Left ventricle myocardium superior (tissue), 1 donor: ENCODE measurements at regions not wholly inside any gene's neighbourhood (a gene's known extent, or its start where the extent isn't known, plus 50 kb on each side); places are given as distances from the start of the nearest gene placed in this dataset.
A peak's percentile ranks its signal among the peaks of the same experiment; 100 is the strongest.

Source experiments
- ATAC-seq: fragments of 200-7000 bp; cut with Tn5 transposase; one replicate; pipeline ENCODE4 v1.9.1; 2020; ENCODE audit warnings: mild to moderate bottlenecking, moderate library complexity
- DNase-seq: peaks from one replicate; pipeline ENCODE4 v3.0.0-alpha.2; 2020
- intact Hi-C: fragments of 100-400 bp; cut with micrococcal nuclease; formaldehyde crosslinking; loops from one replicate; pipeline ENCODE4 v1.11.0; 2022
- donor health status: DM: no; HTN: yes; CAD: no; lungs with severe emphysema.

- no peak for ATAC-seq
- intact Hi-C loops: no loop called here
- DNase-seq: no peak
Measured at GRCh38 chr1:39085174-39085573, 59.0 kb downstream of the NDUFS5 start.

DNA sequence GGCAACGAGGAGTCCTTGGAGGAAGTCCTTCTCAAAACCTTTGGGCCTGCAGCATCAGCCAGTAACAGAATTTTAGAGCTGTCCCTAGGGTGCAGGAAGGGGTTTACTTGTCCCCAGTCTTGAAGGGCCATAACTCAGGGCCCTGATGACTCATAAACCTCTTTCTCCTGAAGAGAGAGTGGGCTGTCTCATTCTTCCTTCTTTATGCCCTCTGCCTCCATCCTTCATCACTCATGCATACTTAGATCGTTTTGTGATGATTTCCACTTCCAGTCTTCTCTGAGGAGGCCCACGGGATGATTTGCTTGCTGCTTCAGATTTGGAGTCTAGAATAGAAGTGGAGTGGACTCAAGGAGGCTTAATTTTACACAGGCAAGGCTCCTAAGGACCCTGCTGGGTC, 60.2 kb downstream of the NDUFS5 start:
- no peak for ATAC-seq
- no peak for DNase-seq
- intact Hi-C loops: no loop called here

- intact Hi-C loops: no loop called here
Measured at GRCh38 chr1:39086865-39087409, 60.8 kb downstream of the NDUFS5 start.

GRCh38 chr1:39087435-39087834, 61.3 kb downstream of the NDUFS5 start:
- no peak for DNase-seq
- ATAC-seq: no peak
- intact Hi-C loops: no loop called here

More at GRCh38 chr1:39086865-39087409, 60.8 kb downstream of the NDUFS5 start:
- ATAC-seq: peak; percentile 76
- DNase-seq: peak; percentile 44

- DNase-seq: no peak
- no peak for ATAC-seq
- intact Hi-C loops: no loop called here
Measured at GRCh38 chr1:39088658-39089057, 62.5 kb downstream of the NDUFS5 start.

DNA sequence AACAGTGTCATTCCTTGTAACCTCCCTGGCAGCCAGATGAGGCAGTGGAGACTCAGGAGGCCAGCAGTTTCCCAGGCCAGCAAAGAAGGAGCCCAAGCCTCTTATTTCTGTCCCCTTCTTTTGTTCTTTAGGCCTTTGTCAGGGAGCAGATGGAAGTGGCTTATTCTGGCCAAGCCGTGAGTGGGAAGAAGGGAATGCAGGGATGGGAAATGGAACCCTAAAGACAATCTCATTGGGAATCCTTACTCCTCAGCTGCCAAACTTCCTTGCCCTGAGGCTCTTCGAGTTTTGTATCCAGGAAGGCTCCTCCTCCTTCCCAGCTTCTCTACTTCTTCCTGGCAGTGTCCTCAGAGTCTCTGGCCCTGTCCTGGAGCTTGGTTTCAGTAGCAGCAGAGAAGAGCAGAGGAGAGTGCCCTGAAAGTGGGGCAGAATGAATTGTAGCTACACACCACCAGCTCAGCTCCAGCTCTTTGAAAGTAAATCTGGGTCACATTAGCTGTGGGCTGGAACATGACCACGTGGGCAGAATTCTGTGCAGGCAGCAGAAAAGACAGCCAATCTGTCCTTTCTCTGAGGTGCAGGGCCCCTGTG, 63.9 kb downstream of the NDUFS5 start:
- intact Hi-C loops: no loop called here
- DNase-seq (no peak), ATAC-seq (peak; percentile 28)

DNA sequence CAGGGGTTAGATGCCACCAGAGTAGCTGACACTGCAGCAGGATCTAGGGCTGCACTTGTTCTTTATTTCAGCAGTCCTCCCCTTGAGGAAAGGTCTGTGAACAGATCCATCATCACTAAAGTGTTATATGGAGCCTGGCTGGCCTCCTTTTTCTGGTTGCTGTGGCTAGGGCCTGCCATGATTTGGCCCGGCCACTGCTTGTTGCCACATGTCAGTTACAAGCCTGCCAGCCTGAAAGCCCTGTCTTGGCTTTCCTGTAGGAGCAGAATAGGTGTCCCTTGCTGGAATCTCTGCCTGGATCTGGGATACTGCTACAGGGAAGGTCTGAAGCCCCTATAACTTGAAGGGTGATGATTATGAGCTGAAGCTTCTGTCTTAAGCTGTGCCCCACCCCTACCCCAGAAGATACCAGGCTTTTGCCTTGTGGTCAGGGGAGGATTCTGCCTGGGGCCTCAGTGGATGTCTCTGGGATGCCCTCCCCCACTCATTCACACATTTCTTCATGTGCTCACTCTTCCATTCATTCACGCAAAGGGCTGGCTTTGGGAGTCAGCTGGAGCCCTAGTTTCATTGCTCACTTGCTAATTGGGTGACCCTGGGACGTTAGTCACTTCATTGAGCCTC, 64.7 kb downstream of the NDUFS5 start:
- intact Hi-C loops: no loop called here
- ATAC-seq: no peak
- no peak for DNase-seq

DNA sequence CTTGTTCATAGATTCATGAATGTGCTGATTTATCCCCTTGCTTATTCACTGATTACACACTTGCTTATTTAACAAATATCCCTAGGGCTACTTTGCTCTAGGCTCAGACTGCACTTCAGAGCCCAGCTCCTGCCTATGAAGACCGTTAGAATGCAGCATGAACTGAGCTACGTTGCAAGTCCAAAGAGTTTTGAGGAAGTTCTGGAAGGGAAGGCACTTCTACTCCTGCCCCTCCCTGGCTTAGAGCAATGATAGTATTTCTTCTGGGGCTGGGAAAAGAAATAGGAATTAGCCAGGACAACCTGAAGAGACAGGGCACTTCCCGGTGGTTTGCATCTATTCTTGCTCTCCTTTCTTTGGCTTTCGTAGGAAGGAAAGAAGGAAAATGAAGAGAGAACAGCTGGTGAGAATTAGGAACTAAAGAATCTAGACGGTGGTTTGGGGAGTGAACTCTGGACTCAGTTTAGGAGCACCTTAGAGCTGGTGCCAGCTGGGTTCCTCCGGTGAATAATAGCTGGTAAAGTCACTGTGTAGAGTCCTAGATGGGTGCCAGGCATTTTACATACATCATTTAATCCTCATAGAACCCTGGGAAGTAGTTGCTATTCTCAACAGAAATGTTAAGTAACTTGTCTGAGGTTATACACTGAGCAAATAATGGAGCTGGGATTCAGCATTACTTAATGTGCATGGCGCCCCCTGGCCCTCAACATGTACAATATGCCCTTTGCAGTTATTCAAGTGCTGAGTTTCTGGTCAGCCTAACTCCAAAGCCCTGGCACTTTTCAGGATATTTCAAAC, 65.9 kb downstream of the NDUFS5 start:
- ATAC-seq: peak; percentile 72
- peak; percentile 63 for DNase-seq
- intact Hi-C loops: no loop called here

GRCh38 chr1:39094685-39095084, 68.5 kb downstream of the NDUFS5 start:
- intact Hi-C loops: no loop called here

GRCh38 chr1:39098546-39099250, 72.5 kb downstream of the NDUFS5 start:
- peak; percentile 74 for ATAC-seq
- intact Hi-C loops: no loop called here
- DNase-seq: peak; percentile 52

More at GRCh38 chr1:39094685-39095084, 68.5 kb downstream of the NDUFS5 start:
- ATAC-seq (no peak), DNase-seq (no peak)

- intact Hi-C loops: loop anchor here (5.0 to 10.0 kb wide), 2 partner anchors 90 to 152 kb away; no protein-coding TSS in a partner anchor
- ATAC-seq (peak; percentile 36), DNase-seq (no peak)
Measured at GRCh38 chr1:39102537-39103327, 76.6 kb downstream of the NDUFS5 start.

- DNase-seq: no peak
- intact Hi-C loops: loop anchor here (5.0 to 10.0 kb wide), 2 partner anchors 89 to 151 kb away; no protein-coding TSS in a partner anchor
- no peak for ATAC-seq
Measured at GRCh38 chr1:39103328-39104157, 77.4 kb downstream of the NDUFS5 start.

- no peak for DNase-seq
- ATAC-seq: peak; percentile 42
- intact Hi-C loops: loop anchor here (5.0 to 10.0 kb wide), 2 partner anchors 88 to 150 kb away; no protein-coding TSS in a partner anchor
Measured at GRCh38 chr1:39104158-39105060, 78.3 kb downstream of the NDUFS5 start.

DNA sequence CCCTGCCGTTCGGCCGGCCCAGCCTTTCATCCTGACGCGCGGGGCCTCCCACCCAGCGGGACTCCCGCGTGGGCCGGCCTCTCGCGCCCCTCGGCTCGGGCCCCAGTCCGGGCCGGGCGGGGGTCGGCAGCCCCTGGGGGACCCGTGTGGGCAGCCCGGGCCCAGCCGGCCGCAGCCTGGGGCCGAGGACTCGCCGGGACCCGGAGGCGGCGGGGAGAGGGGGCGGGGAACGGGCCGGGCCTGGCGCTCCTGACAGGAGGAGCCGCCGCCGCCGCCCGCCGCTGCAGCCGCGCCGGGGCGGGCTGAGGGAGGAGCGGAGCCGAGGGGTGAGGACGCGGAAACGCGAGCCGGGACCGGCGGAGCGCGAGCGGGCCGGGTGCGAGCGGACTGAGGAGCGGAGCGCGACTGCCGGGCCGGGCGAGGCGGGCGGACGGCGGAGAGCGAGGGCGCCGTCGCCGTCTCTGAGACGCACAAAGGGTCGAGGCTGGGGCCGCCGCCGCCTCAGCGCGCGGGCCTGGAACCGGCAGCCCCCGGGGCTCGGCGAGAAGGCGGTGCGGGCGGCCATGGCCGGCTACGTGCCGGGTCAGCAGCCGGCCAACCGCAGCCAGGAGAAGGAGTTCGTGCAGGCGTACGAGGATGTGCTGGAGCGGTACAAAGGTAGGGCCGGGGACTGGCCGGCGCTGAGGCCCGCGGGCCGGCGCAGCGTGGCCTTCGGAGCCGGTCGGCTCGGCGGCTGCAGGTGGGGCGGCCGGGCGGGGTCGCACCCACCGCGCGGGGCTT, 79.1 kb downstream of the NDUFS5 start:
- ATAC-seq (peak; percentile 89), DNase-seq (peak; percentile 88)
- intact Hi-C loops: loop anchor here (10.0 kb wide), 1 partner anchor 150 kb away; no protein-coding TSS in a partner anchor

- DNase-seq (peak; percentile 71), ATAC-seq (peak; percentile 41)
- intact Hi-C loops: loop anchor here (10.0 kb wide), 1 partner anchor 149 kb away; no protein-coding TSS in a partner anchor
Measured at GRCh38 chr1:39105841-39106765, 80.0 kb downstream of the NDUFS5 start.
